Immature natural killer cell (primary cell): ENCODE measurements at regions not wholly inside any gene's neighbourhood (a gene's known extent, or its start where the extent isn't known, plus 50 kb on each side); places are given as distances from the start of the nearest gene placed in this dataset.
"Not testable (repeated sequence)": the region's sequence is repeated elsewhere in the genome, so short reads cannot be mapped to it uniquely, and the experiment has no call there.

Source experiments
- DNase-seq, 3 donors: peaks; one replicate each; pipeline ENCODE4 v3.0.0; 2022; ENCODE audit warnings: mixed read lengths in 1 of 3
- H3K27ac Mint-ChIP-seq, 6 donors: one replicate each; pipeline ENCODE4 v1.8.0; 2020; ENCODE audit warnings: mixed read lengths in 6 of 6, mild to moderate bottlenecking in 5 of 6, inconsistent platforms in 4 of 6, moderate library complexity in 3 of 6
- H3K27me3 Mint-ChIP-seq, 3 donors: one replicate each; pipeline ENCODE4 v1.8.0; 2020 to 2021; ENCODE audit warnings: low read depth in 3 of 3, mild to moderate bottlenecking in 3 of 3, mixed read lengths in 3 of 3, moderate library complexity in 3 of 3, inconsistent platforms in 1 of 3
- H3K36me3 Mint-ChIP-seq, 3 donors: one replicate each; pipeline ENCODE4 v1.8.0; 2020; ENCODE audit warnings: mixed read lengths in 3 of 3, inconsistent platforms in 2 of 3, mild to moderate bottlenecking in 2 of 3
- H3K4me1 Mint-ChIP-seq, 2 donors: one replicate each; pipeline ENCODE4 v1.8.0; 2020; ENCODE audit warnings: inconsistent platforms in 2 of 2, mild to moderate bottlenecking in 2 of 2, mixed read lengths in 2 of 2, moderate library complexity in 1 of 2
- H3K4me3 Mint-ChIP-seq, 5 donors: one replicate each; pipeline ENCODE4 v1.8.0; 2020; ENCODE audit warnings: mild to moderate bottlenecking in 5 of 5, mixed read lengths in 5 of 5, inconsistent platforms in 3 of 5, moderate library complexity in 3 of 5
- H3K9me3 Mint-ChIP-seq, 6 donors: one replicate each; pipeline ENCODE4 v1.8.0; 2020; ENCODE audit warnings: mild to moderate bottlenecking in 6 of 6, mixed read lengths in 6 of 6, inconsistent platforms in 4 of 6, moderate library complexity in 3 of 6

DNA sequence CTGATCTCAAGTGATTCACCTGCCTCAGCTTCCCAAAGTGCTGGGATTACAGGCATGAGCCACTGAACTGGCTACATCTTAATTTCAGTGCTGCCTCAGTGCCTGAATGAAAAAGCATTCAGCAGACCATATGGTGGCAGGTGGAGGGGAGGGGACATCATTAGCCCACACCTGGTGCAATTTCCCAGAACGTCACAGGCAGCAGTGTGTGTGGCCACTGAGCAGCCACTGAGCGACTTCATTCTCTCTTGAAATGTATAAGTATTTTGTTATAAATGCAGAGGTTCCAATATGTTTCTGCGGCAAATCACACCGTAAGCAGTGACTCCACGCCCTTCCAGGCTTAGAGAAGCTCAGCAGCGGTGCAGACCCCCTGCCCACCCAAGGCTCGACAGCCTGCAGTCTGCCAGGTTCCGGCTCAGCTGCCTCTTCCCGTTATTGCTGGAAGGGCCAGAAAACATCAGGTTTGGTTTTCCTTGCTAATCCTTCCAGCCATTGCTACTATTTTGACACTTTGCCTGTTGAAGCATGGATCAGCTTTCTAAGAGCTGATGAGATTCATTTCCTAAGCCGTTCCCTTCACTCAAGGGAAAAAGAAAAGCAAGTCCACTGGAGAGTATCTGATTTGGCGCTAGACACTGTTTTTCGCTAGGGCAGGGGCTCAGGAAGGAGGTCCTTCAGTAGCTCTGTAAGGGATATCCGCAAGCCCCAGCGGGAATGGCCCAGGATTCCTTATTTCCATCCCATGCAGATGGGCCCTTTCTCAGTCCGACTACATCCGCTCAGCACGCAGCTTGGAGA, 250.7 kb downstream of the VAPA start:
- Mint-ChIP-seq H3K4me3 (no peak overlapping the region), H3K27ac (no peak overlapping the region), H3K27me3 (peaks cover 0 to 2% (median 1%) of the 10 kb centered on the region in 3 donors), H3K9me3 (no peaks in the 10 kb centered on the region), H3K4me1 (no peaks in the 10 kb centered on the region), H3K36me3 (no peaks in the 10 kb centered on the region)
- no peak for DNase-seq

DNA sequence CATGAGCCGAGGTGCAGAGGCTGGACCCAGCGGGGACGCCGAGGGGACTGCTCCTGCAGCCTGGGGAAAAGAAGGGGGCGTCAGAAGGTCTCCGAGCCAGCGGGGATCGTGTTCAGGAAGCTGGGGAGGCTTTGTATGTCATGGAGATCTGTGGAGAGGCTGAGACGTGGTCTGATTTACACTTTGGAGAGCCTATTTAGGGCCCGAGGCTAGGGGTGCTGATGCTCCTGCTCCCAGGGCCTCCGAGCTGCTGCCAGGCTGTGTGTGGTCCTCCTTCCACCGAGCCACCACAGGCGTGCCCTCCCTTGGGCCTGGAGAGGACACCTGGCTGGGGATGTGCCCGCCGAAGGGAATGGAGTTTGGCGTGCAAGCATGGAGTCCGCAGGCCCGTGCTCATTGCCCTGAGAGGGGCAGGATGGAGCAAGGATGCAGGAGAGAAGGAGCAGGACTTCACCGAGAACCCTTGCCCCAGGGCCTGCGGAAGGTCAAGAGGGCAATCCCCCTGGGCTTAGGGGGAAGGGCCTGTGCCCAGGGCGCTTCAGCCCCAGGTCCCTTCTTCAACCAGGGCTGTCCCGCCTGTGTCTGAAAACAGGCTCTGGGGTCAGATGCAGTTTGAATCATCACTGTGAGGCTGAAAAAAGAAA, 252.5 kb downstream of the VAPA start:
- H3K4me3 Mint-ChIP-seq: no peak overlapping the region
- H3K36me3 Mint-ChIP-seq: no peaks in the 10 kb centered on the region
- H3K27me3 Mint-ChIP-seq: peaks cover 1 to 2% (median 2%) of the 10 kb centered on the region in 3 donors
- DNase-seq: no peak
- no peaks in the 10 kb centered on the region for H3K4me1 Mint-ChIP-seq
- no peaks in the 10 kb centered on the region for H3K9me3 Mint-ChIP-seq
- no peak overlapping the region for H3K27ac Mint-ChIP-seq

DNA sequence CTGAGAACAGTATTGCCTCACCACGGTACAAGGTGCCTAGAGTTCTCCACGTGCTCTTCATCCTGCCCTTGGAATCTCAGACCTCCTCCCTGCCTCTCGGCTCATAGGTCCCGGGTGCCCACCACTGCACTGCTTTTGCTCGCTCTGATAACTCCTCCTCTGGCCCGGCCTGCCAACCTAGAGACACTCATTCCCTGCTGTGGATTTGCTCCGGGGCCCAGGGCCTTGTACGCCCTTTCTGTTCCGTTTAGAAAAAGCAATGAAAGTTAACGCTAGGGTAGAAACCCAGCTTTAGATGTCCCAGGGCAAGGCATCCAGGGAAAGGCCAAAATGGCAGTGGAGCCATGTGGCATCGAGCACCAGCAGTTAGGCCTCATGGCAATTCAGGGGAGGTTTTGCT, 253.9 kb downstream of the VAPA start:
- H3K4me1 Mint-ChIP-seq: no peaks in the 10 kb centered on the region
- no peaks in the 10 kb centered on the region for H3K9me3 Mint-ChIP-seq
- H3K27ac Mint-ChIP-seq: no peak overlapping the region
- peaks cover 1 to 2% (median 2%) of the 10 kb centered on the region in 3 donors for H3K27me3 Mint-ChIP-seq
- no peak for DNase-seq
- H3K4me3 Mint-ChIP-seq: no peak overlapping the region
- H3K36me3 Mint-ChIP-seq: no peaks in the 10 kb centered on the region

DNA sequence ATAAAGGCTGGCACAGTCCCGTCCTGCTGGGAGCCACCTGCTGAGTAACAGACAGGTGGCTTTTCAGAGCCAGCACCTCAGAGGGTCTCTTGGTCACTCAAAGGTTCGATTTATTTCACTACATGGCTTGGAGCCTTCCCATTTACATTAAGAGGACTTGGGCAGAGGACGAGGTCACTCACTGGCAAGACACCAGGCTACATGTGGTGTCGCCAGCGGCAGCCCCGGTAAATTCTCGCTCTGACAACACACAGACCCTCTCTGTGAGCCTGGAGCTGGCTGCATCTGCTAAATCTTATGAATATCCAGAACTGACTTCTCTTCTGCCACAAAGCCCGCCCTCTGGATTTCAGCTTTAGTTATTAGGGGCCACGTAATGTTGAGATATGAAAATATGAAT, 254.7 kb downstream of the VAPA start:
- no peak overlapping the region for H3K4me3 Mint-ChIP-seq
- DNase-seq: no peak
- no peaks in the 10 kb centered on the region for H3K4me1 Mint-ChIP-seq
- H3K36me3 Mint-ChIP-seq: no peaks in the 10 kb centered on the region
- no peak overlapping the region for H3K27ac Mint-ChIP-seq
- H3K9me3 Mint-ChIP-seq: no peaks in the 10 kb centered on the region
- peaks cover 1 to 2% (median 2%) of the 10 kb centered on the region in 3 donors for H3K27me3 Mint-ChIP-seq

DNA sequence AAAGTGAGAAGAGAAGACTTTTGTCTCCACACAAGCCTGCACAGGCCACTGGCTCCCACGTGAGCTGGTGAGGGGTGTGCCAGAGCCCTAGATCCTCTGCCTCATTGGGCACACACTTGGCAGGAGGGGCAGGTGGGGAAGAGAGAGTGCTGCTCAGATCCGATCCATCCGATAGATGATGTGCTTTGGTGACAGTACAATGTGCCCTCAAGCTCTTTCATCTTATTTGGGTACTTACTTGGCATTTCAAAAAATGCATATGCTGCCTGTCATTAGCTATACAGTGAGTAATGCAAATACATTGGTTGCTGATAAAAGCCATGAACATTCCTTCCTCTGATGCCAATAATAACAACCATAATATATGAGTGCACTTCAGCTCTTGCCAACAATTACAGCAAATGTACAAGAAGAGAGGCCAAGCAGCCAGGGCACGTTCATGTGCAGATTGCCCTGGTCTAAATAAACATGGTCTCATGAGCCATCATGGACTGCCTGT, 255.3 kb downstream of the VAPA start:
- Mint-ChIP-seq H3K9me3 (no peaks in the 10 kb centered on the region), H3K4me3 (no peak overlapping the region), H3K27ac (no peak overlapping the region), H3K27me3 (peaks cover 1 to 2% (median 2%) of the 10 kb centered on the region in 3 donors), H3K36me3 (no peaks in the 10 kb centered on the region), H3K4me1 (no peaks in the 10 kb centered on the region)
- DNase-seq: no peak

DNA sequence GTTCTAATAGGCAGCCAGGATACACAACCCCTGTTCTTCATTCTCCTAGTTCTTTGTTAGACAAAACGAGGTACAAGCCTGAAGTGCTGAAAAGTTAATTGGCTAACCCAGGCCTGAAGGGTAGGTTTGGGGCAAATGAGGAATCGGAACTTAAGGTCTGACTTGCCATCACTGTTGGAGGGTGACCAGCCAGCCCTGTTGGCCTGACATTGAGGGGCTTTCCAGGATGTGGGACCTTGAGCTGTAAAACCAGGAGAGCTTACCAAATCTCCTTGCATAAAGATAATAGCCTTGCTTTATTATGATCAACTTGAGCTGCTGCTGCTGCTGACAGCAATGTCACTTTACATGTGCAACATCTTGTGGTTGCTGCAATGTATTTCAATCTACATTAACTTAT, 256.0 kb downstream of the VAPA start:
- Mint-ChIP-seq H3K9me3 (no peaks in the 10 kb centered on the region), H3K27ac (no peak overlapping the region), H3K4me1 (no peaks in the 10 kb centered on the region), H3K27me3 (peaks cover 1 to 2% (median 2%) of the 10 kb centered on the region in 3 donors), H3K36me3 (no peaks in the 10 kb centered on the region), H3K4me3 (no peak overlapping the region)
- no peak for DNase-seq

DNA sequence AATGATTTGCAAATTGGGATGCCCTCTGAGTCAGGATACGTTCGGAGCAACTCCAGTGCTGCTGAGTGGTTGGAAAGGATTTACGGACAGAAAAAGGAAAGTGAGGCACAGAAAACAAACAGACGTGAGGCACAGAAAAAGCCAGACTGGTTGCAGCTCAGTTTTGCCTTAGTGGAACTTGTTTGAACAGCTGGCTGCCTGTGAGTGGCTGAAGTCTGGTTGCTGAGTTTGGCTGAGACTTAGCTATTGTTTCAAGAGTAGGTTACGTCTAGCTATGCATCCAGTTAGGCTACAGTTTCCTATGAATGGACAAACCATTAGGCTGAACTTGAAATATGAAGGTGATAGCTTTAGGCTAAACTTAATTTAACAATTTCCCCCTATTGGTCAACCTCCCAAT, 256.6 kb downstream of the VAPA start:
- H3K9me3 Mint-ChIP-seq: no peaks in the 10 kb centered on the region
- no peak overlapping the region for H3K27ac Mint-ChIP-seq
- DNase-seq: no peak
- no peaks in the 10 kb centered on the region for H3K4me1 Mint-ChIP-seq
- H3K27me3 Mint-ChIP-seq: peaks cover 1 to 2% (median 2%) of the 10 kb centered on the region in 3 donors
- no peak overlapping the region for H3K4me3 Mint-ChIP-seq
- H3K36me3 Mint-ChIP-seq: no peaks in the 10 kb centered on the region

DNA sequence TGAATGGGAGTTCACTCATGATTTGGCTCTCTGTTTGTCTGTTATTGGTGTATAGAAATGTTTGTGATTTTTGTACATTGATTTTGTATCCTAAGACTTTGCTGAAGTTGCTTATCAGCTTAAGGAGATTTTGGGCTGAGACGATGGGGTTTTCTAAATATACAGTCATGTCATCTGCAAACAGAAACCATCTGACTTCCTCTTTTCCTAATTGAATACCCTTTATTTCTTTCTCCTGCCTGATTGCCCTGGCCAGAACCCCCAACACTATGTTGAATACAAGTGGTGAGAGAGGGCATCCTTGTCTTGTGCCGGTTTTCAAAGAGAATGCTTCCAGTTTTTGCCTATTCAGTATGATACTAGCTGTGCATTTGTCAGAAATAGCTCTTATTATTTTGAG, 261.5 kb downstream of the VAPA start:
- H3K4me1 Mint-ChIP-seq, H3K27ac Mint-ChIP-seq, H3K36me3 Mint-ChIP-seq, DNase-seq, H3K27me3 Mint-ChIP-seq, H3K4me3 Mint-ChIP-seq: not testable (repeated sequence)
- H3K9me3 Mint-ChIP-seq: peaks cover 0 to 11% (median 0%) of the 10 kb centered on the region in 6 donors

DNA sequence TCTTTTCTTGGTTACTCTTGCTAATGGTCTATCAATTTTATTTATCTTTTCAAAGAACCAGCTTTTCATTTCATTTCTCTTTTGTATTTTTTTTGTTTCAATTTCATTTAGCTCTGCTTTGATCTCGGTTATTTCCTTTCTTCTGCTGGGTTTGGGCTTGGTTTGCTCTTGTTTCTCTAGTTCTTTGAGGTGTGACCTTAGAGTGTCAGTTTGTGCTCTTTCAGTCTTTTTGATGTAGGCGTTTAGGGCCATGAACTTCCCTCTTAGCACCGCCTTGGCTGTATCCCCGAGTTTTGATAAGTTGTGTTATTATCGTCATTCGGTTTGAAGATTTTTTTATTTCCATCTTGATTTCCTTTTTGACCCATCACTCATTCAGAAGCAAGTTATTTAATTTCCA, 265.5 kb downstream of the VAPA start:
- peak in 2 of 3 donors; percentile 2 to 11 for DNase-seq
- not testable (repeated sequence) for H3K27ac Mint-ChIP-seq

DNA sequence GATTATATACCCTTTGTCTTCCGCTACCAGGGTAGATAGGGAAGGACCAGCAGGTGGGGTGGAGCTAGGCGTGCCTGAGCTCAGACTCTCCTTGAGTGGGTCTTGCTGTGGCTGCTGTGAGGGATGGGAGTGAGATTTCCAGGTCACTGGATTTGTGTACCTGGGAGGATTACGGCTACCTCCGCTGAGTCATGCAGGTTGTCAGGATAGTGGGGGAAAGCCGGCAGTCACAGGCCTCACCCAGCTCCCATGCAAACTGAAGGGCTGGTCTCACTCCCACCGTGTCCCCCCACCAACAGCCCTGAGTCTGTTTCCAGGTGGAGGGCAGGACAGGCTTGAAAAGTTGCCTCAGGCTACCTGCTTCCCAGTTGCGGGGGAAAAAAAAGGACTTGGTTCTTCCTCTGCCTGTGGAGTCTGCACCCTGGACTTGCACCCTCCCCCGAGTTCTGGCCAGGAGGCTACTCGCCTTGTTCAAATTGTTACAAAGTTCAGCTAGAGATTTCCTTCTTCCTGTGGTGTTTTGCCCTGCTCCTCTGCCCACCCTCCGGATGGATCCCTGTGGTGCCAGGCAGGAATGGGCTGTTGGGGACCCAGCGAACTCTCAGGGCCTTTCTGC, 268.3 kb downstream of the VAPA start:
- no peak overlapping the region for H3K4me3 Mint-ChIP-seq
- no peaks in the 10 kb centered on the region for H3K36me3 Mint-ChIP-seq
- peaks cover 0 to 9% (median 5%) of the 10 kb centered on the region in 6 donors for H3K9me3 Mint-ChIP-seq
- no peaks in the 10 kb centered on the region for H3K4me1 Mint-ChIP-seq
- DNase-seq: no peak
- no peak overlapping the region for H3K27ac Mint-ChIP-seq
- peaks cover 0 to 5% (median 0%) of the 10 kb centered on the region in 3 donors for H3K27me3 Mint-ChIP-seq

More for the DNA sequence above, 265.5 kb downstream of the VAPA start:
- not testable (repeated sequence) for H3K4me3 Mint-ChIP-seq, H3K27me3 Mint-ChIP-seq, H3K4me1 Mint-ChIP-seq, H3K36me3 Mint-ChIP-seq
- peaks cover 0 to 11% (median 2%) of the 10 kb centered on the region in 6 donors for H3K9me3 Mint-ChIP-seq

DNA sequence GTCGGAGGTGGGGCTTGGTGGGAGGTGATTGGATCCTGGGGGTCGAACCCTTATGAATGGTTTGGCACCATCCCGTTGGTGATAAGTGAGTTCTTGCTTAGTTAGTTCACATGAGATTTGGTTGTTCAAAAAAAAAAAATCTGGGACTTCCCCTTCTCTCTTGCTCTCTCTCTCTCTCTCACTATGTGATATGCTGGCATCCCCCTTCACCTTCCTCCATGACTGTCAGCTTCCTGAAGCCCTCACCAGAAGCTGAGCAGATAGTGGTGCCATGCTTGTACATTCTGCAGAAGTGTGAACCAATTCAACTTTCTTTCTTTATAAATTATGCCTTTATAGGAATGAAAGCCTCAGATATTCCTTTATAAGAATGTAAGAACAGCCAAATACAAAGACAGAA, 269.7 kb upstream of the APCDD1 start:
- Mint-ChIP-seq H3K27ac (no peak overlapping the region), H3K9me3 (peaks cover 0 to 9% (median 3%) of the 10 kb centered on the region in 6 donors), H3K4me3 (no peak overlapping the region), H3K27me3 (peaks cover 2 to 4% (median 2%) of the 10 kb centered on the region in 3 donors), H3K36me3 (no peaks in the 10 kb centered on the region), H3K4me1 (no peaks in the 10 kb centered on the region)
- DNase-seq: no peak

DNA sequence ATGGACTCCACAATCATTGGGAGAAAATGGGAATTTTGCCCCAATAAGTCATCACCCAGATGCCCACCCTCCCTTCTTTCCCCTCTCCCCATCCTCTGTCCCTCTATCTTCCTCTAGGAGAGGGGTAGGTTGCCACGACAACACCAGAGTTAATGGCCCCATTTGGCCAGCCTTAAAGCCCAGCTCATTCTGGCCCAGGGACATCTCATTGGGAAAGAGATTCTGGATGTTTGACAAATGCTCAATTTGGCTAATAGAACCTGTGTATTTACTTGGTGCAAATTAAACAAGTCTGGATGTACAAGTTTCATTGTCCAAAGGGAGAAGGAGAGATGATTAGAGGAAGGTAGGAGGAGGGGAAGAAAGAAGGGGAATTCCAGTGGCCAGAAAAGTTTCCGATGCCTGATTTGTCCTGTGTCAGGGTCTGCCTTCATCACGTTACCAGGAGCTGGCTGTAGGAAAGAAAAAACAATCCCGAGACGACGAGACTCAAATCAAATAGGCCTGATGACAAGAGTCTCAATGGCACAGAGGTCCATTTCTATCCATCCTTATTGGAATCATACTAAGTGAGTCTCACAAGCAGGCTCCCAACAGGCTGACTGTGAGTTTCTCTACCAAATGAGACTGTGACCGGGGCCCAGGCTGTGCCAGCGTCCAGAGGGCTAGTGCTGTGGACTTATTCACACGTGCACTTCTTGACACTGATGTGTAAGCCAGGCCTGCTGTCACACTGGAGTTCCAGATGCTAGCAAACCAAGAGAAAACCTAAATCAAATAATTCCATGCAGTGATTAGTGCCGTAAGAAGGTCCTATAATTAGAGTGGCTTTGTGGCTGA, 265.2 kb upstream of the APCDD1 start:
- H3K27ac Mint-ChIP-seq: no peak overlapping the region
- H3K4me1 Mint-ChIP-seq: no peaks in the 10 kb centered on the region
- H3K4me3 Mint-ChIP-seq: no peak overlapping the region
- peaks cover 0 to 9% (median 2%) of the 10 kb centered on the region in 6 donors for H3K9me3 Mint-ChIP-seq
- no peaks in the 10 kb centered on the region for H3K36me3 Mint-ChIP-seq
- H3K27me3 Mint-ChIP-seq: peaks cover 2 to 4% (median 2%) of the 10 kb centered on the region in 3 donors
- DNase-seq: no peak

DNA sequence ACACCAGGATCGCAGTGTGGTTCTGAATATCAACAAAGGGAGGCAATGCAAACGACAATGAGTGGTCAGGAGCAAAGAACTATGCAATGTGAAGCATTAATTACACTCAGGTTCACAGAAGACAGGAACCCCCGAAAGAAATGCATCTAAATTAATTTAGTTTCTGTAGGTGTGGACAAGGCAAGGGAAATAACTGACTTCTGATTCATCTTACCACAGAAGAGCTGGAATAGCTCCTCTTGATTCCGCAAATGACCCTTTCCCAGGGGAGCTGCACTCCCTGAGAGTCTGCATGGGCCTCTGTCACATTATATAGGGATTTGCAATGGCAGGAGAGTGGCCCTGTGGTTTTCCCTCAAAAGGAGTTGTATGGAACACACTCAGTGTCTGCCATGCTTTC, 263.9 kb upstream of the APCDD1 start:
- H3K36me3 Mint-ChIP-seq: no peaks in the 10 kb centered on the region
- no peak overlapping the region for H3K4me3 Mint-ChIP-seq
- H3K27ac Mint-ChIP-seq: no peak overlapping the region
- H3K9me3 Mint-ChIP-seq: peaks cover 0 to 2% (median 0%) of the 10 kb centered on the region in 6 donors
- H3K4me1 Mint-ChIP-seq: no peaks in the 10 kb centered on the region
- DNase-seq: no peak
- H3K27me3 Mint-ChIP-seq: peaks cover 2 to 4% (median 2%) of the 10 kb centered on the region in 3 donors
